Omental fat pad (tissue), 3 donors: ENCODE measurements at regions not wholly inside any gene's neighbourhood (a gene's known extent, or its start where the extent isn't known, plus 50 kb on each side); places are given as distances from the start of the nearest gene placed in this dataset.
A peak's percentile ranks its signal among the peaks of the same experiment; 100 is the strongest.

Source experiments
- ATAC-seq: fragments of 150-250 bp; one replicate; pipeline ENCODE4 v1.9.1; 2016; ENCODE audit warnings: mild to moderate bottlenecking, moderate library complexity; ENCODE audit not compliant: low FRiP score
- DNase-seq: peaks from one replicate; pipeline ENCODE4 v3.0.0-alpha.2; 2019; ENCODE audit warnings: low spot score
- CTCF ChIP-seq, 3 donors: fragments of 450-650 bp; IDR thresholded peaks; one replicate each; pipeline ENCODE4 v1.5.1; 2016 to 2017; ENCODE audit warnings: antibody characterized with exemption in 3 of 3, mild to moderate bottlenecking in 3 of 3, moderate library complexity in 2 of 3

- ATAC-seq (no peak), DNase-seq (no peak)
- TF ChIP-seq CTCF (IDR thresholded peaks at IDR 0.05): no peak
Measured at GRCh38 chr14:22412926-22413411, 176.1 kb downstream of the DAD1 start.

- ATAC-seq: no peak
- TF ChIP-seq CTCF (IDR thresholded peaks at IDR 0.05): no peak
- no peak for DNase-seq
Measured at GRCh38 chr14:22411398-22412055, 177.5 kb downstream of the DAD1 start.

DNA sequence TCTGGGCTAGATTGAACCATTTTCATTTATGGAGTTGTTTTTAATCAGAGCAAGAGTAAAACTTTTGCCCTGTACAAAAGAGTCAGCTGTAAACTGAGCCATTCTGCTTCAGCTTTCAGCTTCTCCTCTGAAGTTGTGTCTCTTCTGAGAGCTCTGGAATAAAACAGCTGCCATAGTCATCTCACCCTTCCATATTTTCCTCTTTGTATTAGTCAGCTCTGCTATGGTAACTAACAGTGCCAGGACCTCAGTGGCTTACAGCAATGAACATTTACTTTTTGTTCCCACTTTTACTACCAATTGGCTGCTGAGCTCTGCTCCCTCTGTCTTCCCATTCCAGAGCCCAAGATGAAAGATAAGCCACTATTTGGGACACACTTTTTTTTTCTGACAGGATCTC is 178.5 kb downstream of the DAD1 start:
- DNase-seq (no peak), ATAC-seq (no peak)
- TF ChIP-seq CTCF (IDR thresholded peaks at IDR 0.05): no peak

GRCh38 chr14:22409006-22409405 is 180.0 kb downstream of the DAD1 start:
- DNase-seq: no peak
- TF ChIP-seq CTCF (IDR thresholded peaks at IDR 0.05): no peak
- no peak for ATAC-seq

DNA sequence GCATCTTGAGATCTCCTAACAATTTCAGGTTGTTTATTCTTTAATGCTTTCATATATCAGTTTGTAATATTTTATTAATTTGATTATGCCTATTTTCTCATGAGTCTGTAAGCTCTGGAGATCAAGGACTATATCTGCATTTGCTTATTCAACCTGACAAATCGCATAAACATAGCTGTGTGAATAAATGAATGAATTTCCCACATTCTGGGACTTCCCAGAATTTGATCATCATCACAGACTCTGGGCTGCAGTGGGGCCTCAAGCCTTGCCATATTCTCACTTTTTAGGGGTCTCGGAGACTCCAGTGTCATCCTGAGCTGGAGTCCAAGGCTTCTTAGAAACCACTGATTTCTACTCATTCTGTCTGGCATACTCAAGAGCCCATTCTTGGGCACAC is 180.5 kb downstream of the DAD1 start:
- DNase-seq (no peak), ATAC-seq (no peak)
- TF ChIP-seq CTCF (IDR thresholded peaks at IDR 0.05): no peak

DNA sequence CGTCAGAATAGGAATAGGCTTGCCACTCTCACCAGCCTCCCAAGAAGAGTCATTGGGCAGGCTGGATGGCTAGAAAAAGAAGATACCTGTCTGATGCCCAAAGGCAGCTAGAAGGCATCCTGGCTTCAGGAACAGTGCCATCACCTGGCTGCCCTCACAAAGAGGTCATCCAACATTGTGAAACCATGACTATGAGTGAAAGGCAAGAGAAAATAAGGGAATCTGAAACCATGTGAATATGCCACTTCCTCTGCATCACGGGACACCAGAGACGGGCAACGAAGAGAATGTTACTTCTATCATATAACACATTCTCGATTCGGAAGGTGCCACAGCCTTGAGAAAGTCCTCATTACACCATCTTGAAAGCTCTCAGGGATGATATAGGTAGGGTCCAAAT is 182.0 kb downstream of the DAD1 start:
- no peak for TF ChIP-seq CTCF (IDR thresholded peaks at IDR 0.05)
- peak; percentile 20 for ATAC-seq

GRCh38 chr14:22405201-22405600 is 183.8 kb downstream of the DAD1 start:
- no peak for ATAC-seq
- TF ChIP-seq CTCF (IDR thresholded peaks at IDR 0.05): no peak
- DNase-seq: no peak

More for the DNA sequence above, 182.0 kb downstream of the DAD1 start:
- no peak for DNase-seq
